Gastroesophageal sphincter (tissue), 4 donors: ENCODE measurements at regions not wholly inside any gene's neighbourhood (a gene's known extent, or its start where the extent isn't known, plus 50 kb on each side); places are given as distances from the start of the nearest gene placed in this dataset.

Experiments
- ATAC-seq: fragments of 150-250 bp; one replicate; pipeline ENCODE4 v1.9.1; 2016; ENCODE audit warnings: mild to moderate bottlenecking, moderate library complexity
- H3K27ac ChIP-seq, 4 donors: fragments of 200-600 bp; sonication (generic) in 3 of 4; 1 replicate in 3 of 4; 2 replicates in 1 of 4; pipeline ENCODE4 v1.5.1; 2016 to 2019
- H3K27me3 ChIP-seq: fragments of 200-600 bp; sonication (generic); one replicate; pipeline ENCODE4 v1.5.1; 2019
- H3K36me3 ChIP-seq, 2 donors: fragments of 200-600 bp; sonication (generic); one replicate each; pipeline ENCODE4 v1.5.1; 2019; ENCODE audit warnings: control low read depth in 1 of 2
- H3K4me1 ChIP-seq, 3 donors: fragments of 200-600 bp; sonication (generic); 1 replicate in 2 of 3; 2 replicates in 1 of 3; pipeline ENCODE4 v1.5.1; 2016 to 2019; ENCODE audit warnings: control low read depth in 2 of 3
- H3K4me3 ChIP-seq, 2 donors: fragments of 200-600 bp; sonication (generic); one replicate each; pipeline ENCODE4 v1.5.1; 2019; ENCODE audit warnings: mild to moderate bottlenecking in 1 of 2, moderate library complexity in 1 of 2
- H3K9me3 ChIP-seq, 3 donors: fragments of 200-600 bp; sonication (generic); one replicate each; pipeline ENCODE4 v1.5.1; 2017 to 2019; ENCODE audit warnings: control low read depth in 2 of 3
- EP300 ChIP-seq: sonication (generic); formaldehyde crosslinking; IDR thresholded peaks from one replicate; pipeline ENCODE4 v1.6.1; 2017; ENCODE audit warnings: antibody characterized with exemption, mild to moderate bottlenecking
- POLR2A ChIP-seq, 2 donors: fragments of 450-650 bp; IDR thresholded peaks; one replicate each; pipeline ENCODE4 v1.6.1; 2017; ENCODE audit warnings: antibody characterized with exemption in 2 of 2, mild to moderate bottlenecking in 2 of 2, moderate library complexity in 1 of 2
- POLR2AphosphoS5 ChIP-seq: sonication (generic); formaldehyde crosslinking; IDR thresholded peaks from one replicate; pipeline ENCODE4 v1.6.1; 2017; ENCODE audit warnings: antibody characterized with exemption
- WGBS, 2 donors: methylation state at CpG; one replicate each; pipeline ENCODE4 v1.1.5; 2018; ENCODE audit warnings: low coverage in 1 of 2; 5-methylcytosine and 5-hydroxymethylcytosine counted together
- TF ChIP-seq, protein P1 (sequence below), 4 experiments: fragments of 200-600 bp in 2 of 4; fragments of 450-650 bp in 2 of 4; sonication (generic) in 1 of 4; IDR thresholded peaks; one replicate each; pipeline ENCODE4 v1.5.1; 2017 to 2019; ENCODE audit warnings: antibody characterized with exemption in 4 of 4, mild to moderate bottlenecking in 2 of 4, moderate library complexity in 2 of 4

DNA sequence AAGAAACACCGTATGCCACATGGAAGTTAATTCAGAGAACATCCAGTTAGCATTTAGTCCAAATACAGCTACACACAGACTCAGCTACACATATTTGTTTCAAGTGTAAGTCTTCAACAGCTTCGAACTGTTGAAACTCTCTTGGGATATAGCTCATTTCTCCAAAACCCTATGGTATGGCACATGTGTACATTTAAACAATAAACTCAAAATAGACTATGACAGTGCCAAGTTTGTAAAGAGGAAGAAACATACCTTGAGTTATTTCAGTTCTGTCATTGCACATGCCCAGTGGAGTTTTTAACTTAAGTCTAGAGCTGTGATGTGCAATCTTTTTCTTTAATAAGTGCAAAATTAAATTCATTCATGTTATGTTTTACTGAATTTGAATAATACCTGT lies 155.1 kb upstream of the RAI14 start:
- Histone ChIP-seq H3K36me3 (no peaks in the 10 kb centered on the region), H3K27me3 (no peaks in the 10 kb centered on the region), H3K9me3 (no peaks in the 10 kb centered on the region), H3K27ac (peak overlapping the region in 3 of 4 donors; percentile 34 to 85 (median 82)), H3K4me1 (peaks cover 4 to 88% (median 56%) of the 10 kb centered on the region in 3 donors), H3K4me3 (no peak overlapping the region)
- TF ChIP-seq, protein P1, sequence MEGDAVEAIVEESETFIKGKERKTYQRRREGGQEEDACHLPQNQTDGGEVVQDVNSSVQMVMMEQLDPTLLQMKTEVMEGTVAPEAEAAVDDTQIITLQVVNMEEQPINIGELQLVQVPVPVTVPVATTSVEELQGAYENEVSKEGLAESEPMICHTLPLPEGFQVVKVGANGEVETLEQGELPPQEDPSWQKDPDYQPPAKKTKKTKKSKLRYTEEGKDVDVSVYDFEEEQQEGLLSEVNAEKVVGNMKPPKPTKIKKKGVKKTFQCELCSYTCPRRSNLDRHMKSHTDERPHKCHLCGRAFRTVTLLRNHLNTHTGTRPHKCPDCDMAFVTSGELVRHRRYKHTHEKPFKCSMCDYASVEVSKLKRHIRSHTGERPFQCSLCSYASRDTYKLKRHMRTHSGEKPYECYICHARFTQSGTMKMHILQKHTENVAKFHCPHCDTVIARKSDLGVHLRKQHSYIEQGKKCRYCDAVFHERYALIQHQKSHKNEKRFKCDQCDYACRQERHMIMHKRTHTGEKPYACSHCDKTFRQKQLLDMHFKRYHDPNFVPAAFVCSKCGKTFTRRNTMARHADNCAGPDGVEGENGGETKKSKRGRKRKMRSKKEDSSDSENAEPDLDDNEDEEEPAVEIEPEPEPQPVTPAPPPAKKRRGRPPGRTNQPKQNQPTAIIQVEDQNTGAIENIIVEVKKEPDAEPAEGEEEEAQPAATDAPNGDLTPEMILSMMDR (IDR thresholded peaks at IDR 0.05), result no peak
- TF ChIP-seq EP300 (no peak), POLR2A (IDR thresholded peaks at IDR 0.05) (no peak), POLR2AphosphoS5 (no peak)
- no peak for ATAC-seq
- WGBS, 2 donors, result 30 to 36% methylated on average over 2 of the region's 2 CpGs

DNA sequence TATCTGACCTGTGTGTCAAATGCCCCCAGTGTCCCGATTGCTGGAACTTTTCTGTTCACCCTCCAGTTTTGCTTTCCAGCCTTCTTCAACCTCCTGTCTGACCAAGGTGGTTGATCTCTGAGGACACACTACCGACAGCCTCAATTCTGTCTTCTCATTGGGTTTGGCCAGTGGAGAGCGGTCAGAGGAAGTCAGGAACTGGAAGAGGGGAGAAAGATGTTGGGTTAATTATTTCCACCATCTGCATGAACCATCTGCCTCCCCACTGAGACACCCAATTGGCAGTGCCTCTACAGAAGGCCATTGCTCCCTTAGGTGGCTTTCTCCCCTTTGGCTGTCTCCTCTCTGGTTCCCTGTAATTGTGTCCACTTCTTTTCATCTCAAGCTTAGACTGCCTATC lies 154.3 kb upstream of the RAI14 start:
- H3K27me3 ChIP-seq, result no peaks in the 10 kb centered on the region
- H3K4me1 ChIP-seq, result peaks cover 4 to 80% (median 49%) of the 10 kb centered on the region in 3 donors
- H3K4me3 ChIP-seq, result no peak overlapping the region
- ATAC-seq, result no peak
- no peaks in the 10 kb centered on the region for H3K36me3 ChIP-seq
- peak overlapping the region in 2 of 4 donors; percentile 84 to 89 for H3K27ac ChIP-seq
- 70 to 96% methylated on average over 2 to 3 of the region's 3 CpGs for WGBS, 2 donors
- no peaks in the 10 kb centered on the region for H3K9me3 ChIP-seq
- no peak for TF ChIP-seq POLR2AphosphoS5
- TF ChIP-seq EP300, result no peak
- TF ChIP-seq, protein P1 (IDR thresholded peaks at IDR 0.05), result no peak
- TF ChIP-seq POLR2A (IDR thresholded peaks at IDR 0.05), result no peak

DNA sequence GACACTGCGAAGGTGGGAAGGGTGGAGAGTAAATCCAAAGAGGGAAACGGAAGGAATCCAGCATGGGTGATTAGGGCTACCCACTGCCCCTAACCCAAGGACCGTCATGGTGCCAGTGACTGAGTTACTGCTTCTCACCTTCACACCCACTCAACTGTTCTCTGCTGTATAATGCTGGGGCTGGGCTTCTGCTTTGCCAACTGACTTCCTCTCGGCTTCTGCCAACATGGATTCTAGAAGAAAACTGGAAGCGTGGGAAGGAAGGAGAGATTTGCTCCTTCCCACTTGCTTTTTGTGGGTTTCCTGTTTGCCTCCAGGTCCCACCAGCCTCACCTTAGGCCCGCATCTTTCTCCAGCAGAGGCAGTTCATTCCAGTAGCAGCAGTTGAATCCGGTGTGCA lies 153.5 kb upstream of the RAI14 start:
- TF ChIP-seq EP300 (no peak), POLR2A (IDR thresholded peaks at IDR 0.05) (no peak), POLR2AphosphoS5 (no peak)
- TF ChIP-seq, protein P1 (IDR thresholded peaks at IDR 0.05), result no peak
- Histone ChIP-seq H3K9me3 (no peaks in the 10 kb centered on the region), H3K36me3 (no peaks in the 10 kb centered on the region), H3K4me3 (no peak overlapping the region), H3K4me1 (peaks cover 4 to 73% (median 42%) of the 10 kb centered on the region in 3 donors), H3K27ac (peak overlapping the region in 3 of 4 donors; percentile 83 to 89 (median 84)), H3K27me3 (no peaks in the 10 kb centered on the region)
- WGBS, 2 donors, result 50 to 82% methylated on average over 2 to 4 of the region's 7 CpGs
- no peak for ATAC-seq

DNA sequence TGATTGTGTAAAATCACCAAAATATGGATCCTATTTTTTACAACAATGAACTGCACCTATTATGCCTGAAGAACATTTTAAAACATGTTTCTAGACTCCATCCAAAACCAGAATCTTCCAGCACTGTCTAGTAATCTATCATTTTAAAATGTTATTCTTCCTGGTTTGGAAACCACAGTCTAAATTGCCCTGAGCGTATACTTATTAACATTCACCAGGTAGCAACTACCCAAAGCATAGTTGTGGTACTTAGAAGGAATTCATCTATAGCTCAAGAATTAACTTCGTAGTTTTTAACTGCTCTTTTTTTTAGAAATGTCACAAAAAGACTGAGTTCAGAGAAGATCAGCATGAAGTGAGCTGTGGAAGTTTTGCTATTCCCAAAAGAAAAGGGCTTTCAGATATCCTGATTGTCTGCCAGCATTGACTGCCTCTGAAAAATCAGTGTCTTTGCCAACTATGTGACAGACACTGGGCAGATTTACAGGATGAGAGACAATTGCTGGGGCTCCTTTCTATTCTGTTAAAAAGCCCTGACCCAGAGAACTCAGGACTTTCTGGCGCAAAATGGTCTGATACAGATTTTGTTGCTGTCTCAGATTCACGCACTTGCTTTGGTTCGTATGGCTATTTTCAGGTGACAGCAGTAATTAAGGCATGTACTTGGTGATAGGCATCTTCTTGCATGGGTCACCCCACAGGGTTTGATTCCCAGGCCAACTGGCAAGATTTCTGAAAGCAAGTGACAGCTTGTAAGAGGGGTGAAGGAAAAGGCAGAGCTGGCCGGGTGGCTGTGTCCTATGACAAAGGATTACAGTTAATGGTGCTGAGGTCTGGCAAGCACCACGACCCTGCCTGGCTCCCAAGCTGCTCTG lies 152.5 kb upstream of the RAI14 start:
- Histone ChIP-seq H3K4me1 (peaks cover 4 to 62% (median 36%) of the 10 kb centered on the region in 3 donors), H3K27me3 (no peaks in the 10 kb centered on the region), H3K4me3 (no peak overlapping the region), H3K9me3 (no peaks in the 10 kb centered on the region), H3K27ac (peak overlapping the region; percentile 83 to 89 (median 86)), H3K36me3 (no peaks in the 10 kb centered on the region)
- 11 to 24% methylated on average over 5 to 7 of the region's 7 CpGs for WGBS, 2 donors
- no peak for ATAC-seq
- TF ChIP-seq POLR2AphosphoS5, result no peak
- no peak for TF ChIP-seq POLR2A (IDR thresholded peaks at IDR 0.05)
- TF ChIP-seq, protein P1 (IDR thresholded peaks at IDR 0.05), result no peak
- no peak for TF ChIP-seq EP300

DNA sequence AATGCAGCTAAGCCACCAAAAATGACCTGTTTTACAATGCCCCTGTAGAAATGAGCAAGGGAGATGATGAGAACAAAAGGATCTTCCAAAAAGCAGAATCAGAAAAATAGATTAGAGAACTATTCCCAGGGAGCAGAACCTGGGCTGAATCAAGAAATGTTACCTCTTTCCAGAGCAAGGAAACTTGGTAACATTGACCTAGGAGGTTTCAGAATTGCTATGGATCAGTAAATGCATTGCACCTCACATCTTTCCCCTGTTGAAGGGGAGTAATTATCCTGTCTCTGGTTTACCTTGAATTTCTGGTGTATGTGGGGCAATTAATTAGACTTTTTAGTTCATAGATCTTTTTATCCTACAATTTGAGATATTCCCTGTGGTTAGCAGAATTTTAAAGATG lies 151.2 kb upstream of the RAI14 start:
- H3K27ac ChIP-seq, result peak overlapping the region; percentile 62 to 89 (median 86)
- no peak overlapping the region for H3K4me3 ChIP-seq
- no peaks in the 10 kb centered on the region for H3K27me3 ChIP-seq
- H3K4me1 ChIP-seq, result peaks cover 0 to 57% (median 22%) of the 10 kb centered on the region in 3 donors
- H3K9me3 ChIP-seq, result no peaks in the 10 kb centered on the region
- TF ChIP-seq EP300 (no peak), POLR2A (IDR thresholded peaks at IDR 0.05) (no peak), POLR2AphosphoS5 (no peak)
- TF ChIP-seq, protein P1 (IDR thresholded peaks at IDR 0.05), result no peak
- ATAC-seq, result no peak
- no peaks in the 10 kb centered on the region for H3K36me3 ChIP-seq
